Fibroblast of lung (primary cell): ENCODE measurements at regions not wholly inside any gene's neighbourhood (a gene's known extent, or its start where the extent isn't known, plus 50 kb on each side); places are given as distances from the start of the nearest gene placed in this dataset.

Source experiments
- CTCF ChIP-seq, 2 donors: IDR thresholded peaks in 1 of 2; conservative IDR thresholded peaks in 1 of 2; 1 replicate in 1 of 2; 2 replicates in 1 of 2; pipeline ENCODE4 v1.5.1; 2011 to 2012; ENCODE audit warnings: low read length in 2 of 2, control low read depth in 1 of 2, inconsistent platforms in 1 of 2, low read depth in 1 of 2, mild to moderate bottlenecking in 1 of 2
- EZH2 ChIP-seq: IDR thresholded peaks from 2 replicates; pipeline ENCODE4 v1.5.1; 2012; ENCODE audit warnings: low read length, control low read depth, mild to moderate bottlenecking; ENCODE audit errors: missing control alignments

DNA sequence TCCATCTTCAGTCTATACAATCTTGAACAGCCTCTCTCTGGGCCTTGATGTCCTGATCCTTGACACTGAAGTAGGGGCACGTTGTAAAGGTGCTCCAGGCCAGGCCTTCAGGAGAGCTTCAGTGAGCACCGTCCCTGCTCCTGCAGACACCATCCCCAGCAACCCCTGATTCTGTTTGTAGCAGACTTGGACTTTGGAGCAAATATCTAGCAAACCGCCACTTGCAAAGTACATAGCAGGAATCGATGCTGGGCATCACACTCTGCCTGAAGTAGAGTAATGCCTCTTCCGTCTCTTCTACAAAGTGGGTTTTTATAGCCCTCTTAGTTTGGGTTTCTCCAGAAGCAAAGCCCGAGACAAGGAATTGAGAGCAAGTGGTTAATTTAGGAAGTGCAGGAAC is 169.1 kb downstream of the SALL1 start:
- no peak for TF ChIP-seq CTCF (conservative IDR thresholded peaks at IDR 0.05 in 1 of 2, IDR thresholded peaks at IDR 0.05 in 1 of 2; ENCODE audit: low read depth in 1 of 2, low read length in 2 of 2)
- TF ChIP-seq EZH2: no peak
